SK-N-SH treated with all-trans-retinoic acid at 6 μM for 48 hours (cell line): ENCODE measurements at regions not wholly inside any gene's neighbourhood (a gene's known extent, or its start where the extent isn't known, plus 50 kb on each side); places are given as distances from the start of the nearest gene placed in this dataset.

Experiments
- ATAC-seq: fragments of 200-7000 bp; cut with Tn5 transposase; 3 replicates; pipeline ENCODE4 v1.9.1; 2020; ENCODE audit warnings: mild to moderate bottlenecking, moderate library complexity
- ARNTL ChIP-seq: fragments of 450-650 bp; formaldehyde crosslinking; IDR thresholded peaks from 2 replicates; pipeline ENCODE4 v1.5.0; 2020; ENCODE audit warnings: low read depth, mild to moderate bottlenecking, moderate library complexity, borderline replicate concordance
- BACH2 ChIP-seq: fragments of 250-450 bp; sonication (Bioruptor Pico); IDR thresholded peaks from 2 replicates; pipeline ENCODE4 v1.9.0; 2021; ENCODE audit warnings: mild to moderate bottlenecking, borderline replicate concordance
- CREB5 ChIP-seq: fragments of 250-450 bp; sonication (Bioruptor Pico); IDR thresholded peaks from 2 replicates; pipeline ENCODE4 v1.5.1; 2020; ENCODE audit warnings: low read depth, mild to moderate bottlenecking, moderate library complexity
- CSDC2 ChIP-seq: fragments of 250-450 bp; sonication (Bioruptor Pico); IDR thresholded peaks from 2 replicates; pipeline ENCODE4 v1.5.0; 2020; ENCODE audit warnings: mild to moderate bottlenecking, moderate library complexity
- CSRNP3 ChIP-seq: fragments of 250-450 bp; sonication (Bioruptor Pico); IDR thresholded peaks from 2 replicates; pipeline ENCODE4 v1.5.1; 2021; ENCODE audit warnings: mild to moderate bottlenecking, moderate library complexity
- ESRRG ChIP-seq: fragments of 250-450 bp; sonication (Bioruptor Pico); IDR thresholded peaks from 2 replicates; pipeline ENCODE4 v1.6.1; 2021; ENCODE audit warnings: mild to moderate bottlenecking
- GLIS3 ChIP-seq: fragments of 250-450 bp; sonication (Bioruptor Pico); IDR thresholded peaks from 2 replicates; pipeline ENCODE4 v1.5.0; 2020; ENCODE audit warnings: mild to moderate bottlenecking, moderate library complexity
- ISL1 ChIP-seq: fragments of 250-450 bp; sonication (Bioruptor Pico); IDR thresholded peaks from 2 replicates; pipeline ENCODE4 v2.1.2; 2022; ENCODE audit warnings: mild to moderate bottlenecking, moderate library complexity
- OSR1 ChIP-seq: fragments of 250-450 bp; sonication (Bioruptor Pico); IDR thresholded peaks from 2 replicates; pipeline ENCODE4 v1.8.0; 2022; ENCODE audit warnings: moderate library complexity, mild to moderate bottlenecking, inconsistent platforms
- PATZ1 ChIP-seq: fragments of 250-450 bp; sonication (Bioruptor Pico); IDR thresholded peaks from 2 replicates; pipeline ENCODE4 v1.8.0; 2020; ENCODE audit warnings: mild to moderate bottlenecking, moderate library complexity, borderline replicate concordance
- POU6F1 ChIP-seq: fragments of 250-450 bp; sonication (Bioruptor Pico); IDR thresholded peaks from 2 replicates; pipeline ENCODE4 v1.8.0; 2021; ENCODE audit warnings: low read depth, mild to moderate bottlenecking, moderate library complexity, borderline replicate concordance
- PPARA ChIP-seq: fragments of 250-450 bp; sonication (Bioruptor Pico); IDR thresholded peaks from 2 replicates; pipeline ENCODE4 v1.5.0; 2020; ENCODE audit warnings: mild to moderate bottlenecking, borderline replicate concordance
- RARB ChIP-seq: fragments of 250-450 bp; sonication (Bioruptor Pico); IDR thresholded peaks from 2 replicates; pipeline ENCODE4 v1.8.0; 2021; ENCODE audit warnings: mild to moderate bottlenecking, moderate library complexity
- SNAI2 ChIP-seq: fragments of 250-450 bp; sonication (Bioruptor Pico); IDR thresholded peaks from 2 replicates; pipeline ENCODE4 v1.5.0; 2020; ENCODE audit warnings: mild to moderate bottlenecking, moderate library complexity
- TOX ChIP-seq: fragments of 250-450 bp; sonication (Bioruptor Pico); IDR thresholded peaks from 2 replicates; pipeline ENCODE4 v1.8.0; 2021; ENCODE audit warnings: mild to moderate bottlenecking, moderate library complexity, borderline replicate concordance
- ZC3H10 ChIP-seq: fragments of 250-450 bp; sonication (Bioruptor Pico); IDR thresholded peaks from 2 replicates; pipeline ENCODE4 v1.5.1; 2021; ENCODE audit warnings: mild to moderate bottlenecking, moderate library complexity
- ZFP3 ChIP-seq: fragments of 250-450 bp; sonication (Bioruptor Pico); IDR thresholded peaks from 2 replicates; pipeline ENCODE4 v1.5.0; 2020; ENCODE audit warnings: mild to moderate bottlenecking, moderate library complexity
- ZFP30 ChIP-seq: fragments of 450-650 bp; formaldehyde crosslinking; IDR thresholded peaks from 2 replicates; pipeline ENCODE4 v1.5.0; 2022; ENCODE audit warnings: mild to moderate bottlenecking, moderate library complexity
- ZNF565 ChIP-seq: fragments of 450-650 bp; formaldehyde crosslinking; conservative IDR thresholded peaks from 2 replicates; pipeline ENCODE4 v1.5.0; 2020; ENCODE audit warnings: low read depth, mild to moderate bottlenecking, moderate library complexity
- ZNF70 ChIP-seq: fragments of 450-650 bp; formaldehyde crosslinking; IDR thresholded peaks from 2 replicates; pipeline ENCODE4 v1.5.0; 2020; ENCODE audit warnings: mild to moderate bottlenecking, moderate library complexity
- ZNF8 ChIP-seq: fragments of 450-650 bp; formaldehyde crosslinking; IDR thresholded peaks from 2 replicates; pipeline ENCODE4 v1.5.0; 2020; ENCODE audit warnings: mild to moderate bottlenecking, moderate library complexity
- TF ChIP-seq, protein P1 (sequence below): fragments of 250-450 bp; sonication (Bioruptor Pico); IDR thresholded peaks from 2 replicates; pipeline ENCODE4 v1.5.0; 2020; ENCODE audit warnings: mild to moderate bottlenecking, moderate library complexity

DNA sequence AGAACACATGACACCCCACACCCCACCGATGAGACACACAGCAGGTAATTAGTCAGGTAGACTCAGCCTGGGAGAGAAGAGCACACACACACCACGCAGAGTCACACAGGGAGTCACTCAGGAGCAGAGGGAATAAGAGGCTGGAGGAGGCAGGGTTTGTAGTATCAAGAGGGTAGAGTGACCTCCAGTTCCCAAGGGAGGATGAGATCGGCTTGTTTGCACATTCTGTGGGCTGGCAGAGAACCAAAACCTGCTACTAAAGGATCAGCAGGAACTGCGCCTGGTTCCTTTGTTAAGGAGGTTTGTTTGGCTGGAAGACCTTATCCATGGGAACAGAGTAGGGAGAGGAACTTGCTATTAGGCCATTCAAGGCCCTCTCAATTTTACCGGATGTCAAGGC lies 281.4 kb upstream of the SLCO3A1 start:
- no peak for ATAC-seq
- TF ChIP-seq CREB5 (CRISPR knock-in tag) (no peak), OSR1 (no peak), ZFP30 (no peak), SNAI2 (CRISPR knock-in tag) (no peak), ZNF70 (no peak), PATZ1 (CRISPR knock-in tag) (no peak), CSRNP3 (CRISPR knock-in tag) (no peak), TOX (CRISPR knock-in tag) (no peak), ZC3H10 (CRISPR knock-in tag) (no peak), GLIS3 (CRISPR knock-in tag) (no peak), ZFP3 (no peak), ZNF565 (no peak), ARNTL (CRISPR knock-in tag) (no peak), PPARA (no peak), CSDC2 (CRISPR knock-in tag) (no peak), ZNF8 (CRISPR knock-in tag) (no peak), BACH2 (no peak), ISL1 (CRISPR knock-in tag) (no peak), POU6F1 (no peak)
- TF ChIP-seq, protein P1, sequence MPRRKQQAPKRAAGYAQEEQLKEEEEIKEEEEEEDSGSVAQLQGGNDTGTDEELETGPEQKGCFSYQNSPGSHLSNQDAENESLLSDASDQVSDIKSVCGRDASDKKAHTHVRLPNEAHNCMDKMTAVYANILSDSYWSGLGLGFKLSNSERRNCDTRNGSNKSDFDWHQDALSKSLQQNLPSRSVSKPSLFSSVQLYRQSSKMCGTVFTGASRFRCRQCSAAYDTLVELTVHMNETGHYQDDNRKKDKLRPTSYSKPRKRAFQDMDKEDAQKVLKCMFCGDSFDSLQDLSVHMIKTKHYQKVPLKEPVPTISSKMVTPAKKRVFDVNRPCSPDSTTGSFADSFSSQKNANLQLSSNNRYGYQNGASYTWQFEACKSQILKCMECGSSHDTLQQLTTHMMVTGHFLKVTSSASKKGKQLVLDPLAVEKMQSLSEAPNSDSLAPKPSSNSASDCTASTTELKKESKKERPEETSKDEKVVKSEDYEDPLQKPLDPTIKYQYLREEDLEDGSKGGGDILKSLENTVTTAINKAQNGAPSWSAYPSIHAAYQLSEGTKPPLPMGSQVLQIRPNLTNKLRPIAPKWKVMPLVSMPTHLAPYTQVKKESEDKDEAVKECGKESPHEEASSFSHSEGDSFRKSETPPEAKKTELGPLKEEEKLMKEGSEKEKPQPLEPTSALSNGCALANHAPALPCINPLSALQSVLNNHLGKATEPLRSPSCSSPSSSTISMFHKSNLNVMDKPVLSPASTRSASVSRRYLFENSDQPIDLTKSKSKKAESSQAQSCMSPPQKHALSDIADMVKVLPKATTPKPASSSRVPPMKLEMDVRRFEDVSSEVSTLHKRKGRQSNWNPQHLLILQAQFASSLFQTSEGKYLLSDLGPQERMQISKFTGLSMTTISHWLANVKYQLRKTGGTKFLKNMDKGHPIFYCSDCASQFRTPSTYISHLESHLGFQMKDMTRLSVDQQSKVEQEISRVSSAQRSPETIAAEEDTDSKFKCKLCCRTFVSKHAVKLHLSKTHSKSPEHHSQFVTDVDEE (CRISPR knock-in tag): no peak

GRCh38 chr15:91576096-91576495 lies 277.4 kb upstream of the SLCO3A1 start:
- ATAC-seq: no peak
- TF ChIP-seq ARNTL (CRISPR knock-in tag) (no peak), ESRRG (CRISPR knock-in tag) (no peak), SNAI2 (CRISPR knock-in tag) (no peak), RARB (no peak), ISL1 (CRISPR knock-in tag) (no peak), ZC3H10 (CRISPR knock-in tag) (no peak), OSR1 (no peak), ZFP30 (no peak), ZNF70 (no peak)
- TF ChIP-seq, protein P1 (CRISPR knock-in tag): no peak
